ENCODE measurements at regions not wholly inside any gene's neighbourhood (a gene's known extent, or its start where the extent isn't known, plus 50 kb on each side); places are given as distances from the start of the nearest gene placed in this dataset.

- TF ChIP-seq CTCF (IDR thresholded peaks at IDR 0.05) (no peak), POLR2A (IDR thresholded peaks at IDR 0.05) (no peak)
Observed at GRCh38 chr5:116912221-116912620, 337.6 kb upstream of the SEMA6A start.

Data from thyroid gland (tissue), 4 donors.